K562 (cell line): ENCODE measurements at regions not wholly inside any gene's neighbourhood (a gene's known extent, or its start where the extent isn't known, plus 50 kb on each side); places are given as distances from the start of the nearest gene placed in this dataset.

ENCODE experiments used
- ATAC-seq: fragments of 200-7000 bp; cut with Tn5 transposase; 3 replicates; pipeline ENCODE4 v1.9.1; 2020; ENCODE audit warnings: moderate library complexity
- BruUV-seq: library from RNA; stranded (reverse); fragments of 400-500 nt; replicated peaks from 2 replicates; lab custom pipeline; 2021; lab: Mats Ljungman, UMichigan
- CTCF ChIA-PET: fragments of 300-600 bp; formaldehyde crosslinking; extraction: SDS; loops from one replicate; lab custom pipeline; 2021; ENCODE audit warnings: low intra/inter-chr PET ratio; lab: Yijun Ruan, JAX
- POLR2A ChIA-PET: fragments of 300-600, 350-650 bp; sonication (Branson Sonifier 250); formaldehyde crosslinking; extraction: SDS; loops from one replicate; lab custom pipeline; 2021; ENCODE audit warnings: antibody characterized with exemption, inconsistent platforms; lab: Yijun Ruan, JAX
- DNase-seq, 4 experiments: peaks; one replicate each; pipeline versions ENCODE4 v3.0.0 to v3.0.0-alpha.2; 2011 to 2018; ENCODE audit warnings: low spot score in 3 of 4, mixed read lengths in 3 of 4; ENCODE audit errors: extremely low read depth in 1 of 4
- FAIRE-seq: peaks from 2 replicates; lab custom pipeline; 2011; peaks lifted over from hg19 to GRCh38; lab: Jason Lieb, UNC
- H2AFZ ChIP-seq: 2 replicates; pipeline ENCODE4 v1.6.0; 2011; ENCODE audit warnings: low read depth, low read length, control low read depth, inconsistent platforms
- H3K27ac ChIP-seq: fragments of 200-600 bp; 3 replicates; pipeline ENCODE4 v1.8.0; 2011; ENCODE audit warnings: low read depth, mild to moderate bottlenecking, control low read depth, inconsistent platforms, low read length, moderate library complexity, mixed read lengths; ENCODE audit errors: extremely low read depth
- H3K27me3 ChIP-seq, 2 experiments: fragments of 300-600 bp in 1 of 2; 2 replicates in 1 of 2; 3 replicates in 1 of 2; pipeline versions ENCODE4 v1.6.0 to v1.8.0; 2011; ENCODE audit warnings: inconsistent platforms in 2 of 2, low read length in 2 of 2, mild to moderate bottlenecking in 1 of 2, mixed read lengths in 1 of 2, moderate library complexity in 1 of 2; ENCODE audit not compliant: control insufficient read depth in 2 of 2, insufficient read depth in 2 of 2
- H3K36me3 ChIP-seq: fragments of 300-600 bp; 3 replicates; pipeline ENCODE4 v1.8.0; 2011; ENCODE audit warnings: mild to moderate bottlenecking, low read length, inconsistent platforms; ENCODE audit not compliant: control insufficient read depth, insufficient read depth
- H3K4me1 ChIP-seq, 2 experiments: fragments of 200-600 bp in 1 of 2; replicated peaks in 1 of 2; 2 replicates in 1 of 2; 3 replicates in 1 of 2; pipeline versions ENCODE4 v1.5.1 to v1.8.0; 2011; ENCODE audit warnings: inconsistent platforms in 2 of 2, low read length in 2 of 2, mild to moderate bottlenecking in 1 of 2, mixed read lengths in 1 of 2, moderate library complexity in 1 of 2; ENCODE audit not compliant: control insufficient read depth in 2 of 2, insufficient read depth in 2 of 2
- H3K4me2 ChIP-seq: 2 replicates; pipeline ENCODE4 v1.6.1; 2011; ENCODE audit warnings: low read length, control low read depth, inconsistent platforms, mixed read lengths; ENCODE audit not compliant: insufficient read depth
- H3K4me3 ChIP-seq: fragments of 200-600 bp; sonication (generic), shearing (Covaris generic); 2 replicates; pipeline ENCODE4 v1.5.1; 2016; ENCODE audit warnings: control low read depth, inconsistent platforms
- H3K79me2 ChIP-seq: fragments of 200-600 bp; 3 replicates; pipeline ENCODE4 v1.8.0; 2011; ENCODE audit warnings: low read length, inconsistent platforms; ENCODE audit not compliant: control insufficient read depth, insufficient read depth
- H3K9ac ChIP-seq, 2 experiments: 2 replicates each; pipeline versions ENCODE4 v1.6.0 to v1.6.1; 2011; ENCODE audit warnings: low read depth in 2 of 2, low read length in 2 of 2, control low read depth in 1 of 2, inconsistent platforms in 1 of 2, mild to moderate bottlenecking in 1 of 2, mixed read lengths in 1 of 2; ENCODE audit not compliant: insufficient read depth in 1 of 2
- H3K9me1 ChIP-seq: one replicate; pipeline ENCODE4 v1.6.0; 2011; ENCODE audit warnings: inconsistent platforms, mild to moderate bottlenecking, low read length, moderate library complexity; ENCODE audit not compliant: control insufficient read depth, insufficient read depth
- H3K9me3 ChIP-seq: replicated peaks from 2 replicates; pipeline ENCODE4 v1.5.1; 2011; ENCODE audit warnings: low read depth, low read length, inconsistent platforms; ENCODE audit not compliant: control insufficient read depth, insufficient read depth
- H4K20me1 ChIP-seq: replicated peaks from 2 replicates; pipeline ENCODE4 v1.6.1; 2011; ENCODE audit warnings: low read length, inconsistent platforms, mixed read lengths; ENCODE audit not compliant: control insufficient read depth, insufficient read depth
- ARID3A ChIP-seq: IDR thresholded peaks from 2 replicates; pipeline ENCODE4 v1.6.1; 2012; ENCODE audit warnings: low read depth, low read length, improper control_type of control experiment, borderline replicate concordance
- HMBOX1 ChIP-seq: sonication (generic); IDR thresholded peaks from 2 replicates; pipeline ENCODE4 v1.6.1; 2016
- KHSRP ChIP-seq: fragments of 450-650 bp; IDR thresholded peaks from 2 replicates; pipeline ENCODE4 v1.6.1; 2017
- RERE ChIP-seq: sonication (generic); formaldehyde crosslinking; IDR thresholded peaks from 2 replicates; pipeline ENCODE4 v1.8.0; 2023; ENCODE audit warnings: missing genetic modification reagents, mild to moderate bottlenecking, borderline replicate concordance
- ZNF449 ChIP-seq: fragments of 250-450 bp; sonication (Bioruptor Pico); IDR thresholded peaks from 2 replicates; pipeline ENCODE4 v1.8.0; 2022; ENCODE audit warnings: moderate library complexity, mild to moderate bottlenecking, inconsistent platforms
- WGBS: fragments of 100-300 bp; shearing (Covaris generic); methylation state at CpG from one replicate; pipeline ENCODE4 v1.1.6; 2016; ENCODE audit warnings: low coverage, mixed read lengths; ENCODE audit not compliant: insufficient coverage; ENCODE audit errors: missing lambda C conversion rate; 5-methylcytosine and 5-hydroxymethylcytosine counted together
- in situ Hi-C: fragments of 300-500 bp; cut with MboI; formaldehyde crosslinking; loops from 4 replicates; pipeline ENCODE4 v1.15.0; 2018; ENCODE audit warnings: inconsistent platforms, mixed read lengths
- intact Hi-C: fragments of 100-400 bp; cut with micrococcal nuclease; formaldehyde crosslinking; loops from 2 replicates; pipeline ENCODE4 v1.14.2; 2022

- BruUV-seq: no TSS peak
- Histone ChIP-seq H3K27me3 (no peaks in the 10 kb centered on the region), H3K4me3 (no peak overlapping the region), H2AFZ (no peak overlapping the region), H3K27ac (no peak overlapping the region), H4K20me1 (no peaks in the 10 kb centered on the region), H3K9me3 (no peaks in the 10 kb centered on the region), H3K79me2 (no peaks in the 10 kb centered on the region), H3K9ac (no peak overlapping the region), H3K4me2 (no peak overlapping the region), H3K4me1 (no peaks in the 10 kb centered on the region), H3K36me3 (no peaks in the 10 kb centered on the region), H3K9me1 (no peaks in the 10 kb centered on the region)
- in situ Hi-C loops (no loop called here), intact Hi-C loops (no loop called here)
- no peak for FAIRE-seq
- WGBS: 0% methylated on average over 5 of the region's 5 CpGs
- POLR2A ChIA-PET: no interaction called here
- no peak for DNase-seq
- CTCF ChIA-PET: no interaction called here
- no peak for ATAC-seq
- no peak for TF ChIP-seq ZNF449 (CRISPR knock-in tag)
- no peak for TF ChIP-seq RERE
- no peak for TF ChIP-seq ARID3A
- no peak for TF ChIP-seq HMBOX1
- TF ChIP-seq KHSRP: no peak
Observed at GRCh38 chr12:73656375-73656774, 881.3 kb upstream of the ATXN7L3B start.
